ENCODE measurements at regions not wholly inside any gene's neighbourhood (a gene's known extent, or its start where the extent isn't known, plus 50 kb on each side); places are given as distances from the start of the nearest gene placed in this dataset.

- CTCF ChIA-PET, result interaction anchor here (0.6 kb wide), 1 partner anchor 663 kb away, joined by 3 read pairs; no protein-coding TSS in a partner anchor
- H3K27ac Mint-ChIP-seq, result no peak overlapping the region
- POLR2A ChIA-PET, result no interaction called here
- H3K36me3 Mint-ChIP-seq (ENCODE audit: low read depth), result no peaks in the 10 kb centered on the region
- H3K9me3 Mint-ChIP-seq, result no peaks in the 10 kb centered on the region
- H3K27me3 Mint-ChIP-seq, result peaks cover 17% of the 10 kb centered on the region
- H3K4me3 Mint-ChIP-seq, result no peak overlapping the region
- DNase-seq, result no peak
- peaks cover 2% of the 10 kb centered on the region for H3K4me1 Mint-ChIP-seq
These were observed 217.8 kb upstream of the ATP5MC3 start for GRCh38 chr2:175399326-175399725.

GRCh38 chr2:175398848-175399247 is 217.3 kb upstream of the ATP5MC3 start:
- Mint-ChIP-seq H3K27me3 (peaks cover 15% of the 10 kb centered on the region), H3K27ac (no peak overlapping the region), H3K4me3 (no peak overlapping the region), H3K4me1 (no peaks in the 10 kb centered on the region), H3K9me3 (no peaks in the 10 kb centered on the region), H3K36me3 (ENCODE audit: low read depth) (no peaks in the 10 kb centered on the region)
- ChIA-PET CTCF (no interaction called here), POLR2A (no interaction called here)
- no peak for DNase-seq

- no peak overlapping the region for H3K4me3 Mint-ChIP-seq
- no peaks in the 10 kb centered on the region for H3K36me3 Mint-ChIP-seq (ENCODE audit: low read depth)
- peaks cover 12% of the 10 kb centered on the region for H3K27me3 Mint-ChIP-seq
- no peaks in the 10 kb centered on the region for H3K4me1 Mint-ChIP-seq
- DNase-seq, result no peak
- H3K9me3 Mint-ChIP-seq, result no peaks in the 10 kb centered on the region
- ChIA-PET POLR2A (no interaction called here), CTCF (no interaction called here)
- H3K27ac Mint-ChIP-seq, result no peak overlapping the region
These were observed 215.2 kb upstream of the ATP5MC3 start for GRCh38 chr2:175396696-175397095.

- Mint-ChIP-seq H3K4me3 (no peak overlapping the region), H3K36me3 (ENCODE audit: low read depth) (no peaks in the 10 kb centered on the region), H3K4me1 (no peaks in the 10 kb centered on the region), H3K27me3 (peaks cover 23% of the 10 kb centered on the region), H3K27ac (no peak overlapping the region), H3K9me3 (no peaks in the 10 kb centered on the region)
- no peak for DNase-seq
- CTCF ChIA-PET, result no interaction called here
- POLR2A ChIA-PET, result no interaction called here
These were observed 212.3 kb upstream of the ATP5MC3 start for GRCh38 chr2:175393851-175394250.

- H3K4me3 Mint-ChIP-seq, result no peak overlapping the region
- ChIA-PET CTCF (no interaction called here), POLR2A (no interaction called here)
- no peak for DNase-seq
- H3K27me3 Mint-ChIP-seq, result peaks cover 4% of the 10 kb centered on the region
- H3K4me1 Mint-ChIP-seq, result no peaks in the 10 kb centered on the region
- H3K27ac Mint-ChIP-seq, result no peak overlapping the region
- H3K36me3 Mint-ChIP-seq (ENCODE audit: low read depth), result no peaks in the 10 kb centered on the region
- peaks cover 18% of the 10 kb centered on the region for H3K9me3 Mint-ChIP-seq
These were observed 201.8 kb upstream of the ATP5MC3 start for GRCh38 chr2:175383286-175383685.

GRCh38 chr2:175373729-175374128 is 192.2 kb upstream of the ATP5MC3 start:
- H3K4me3 Mint-ChIP-seq, result no peak overlapping the region
- H3K27ac Mint-ChIP-seq, result no peak overlapping the region
- POLR2A ChIA-PET, result no interaction called here
- no peaks in the 10 kb centered on the region for H3K36me3 Mint-ChIP-seq (ENCODE audit: low read depth)
- no peaks in the 10 kb centered on the region for H3K4me1 Mint-ChIP-seq
- no peak for DNase-seq
- peaks cover 15% of the 10 kb centered on the region for H3K27me3 Mint-ChIP-seq
- CTCF ChIA-PET, result no interaction called here
- no peaks in the 10 kb centered on the region for H3K9me3 Mint-ChIP-seq

- no peaks in the 10 kb centered on the region for H3K36me3 Mint-ChIP-seq (ENCODE audit: low read depth)
- no peak overlapping the region for H3K4me3 Mint-ChIP-seq
- no peak overlapping the region for H3K27ac Mint-ChIP-seq
- POLR2A ChIA-PET, result no interaction called here
- no peak for DNase-seq
- CTCF ChIA-PET, result no interaction called here
- no peaks in the 10 kb centered on the region for H3K9me3 Mint-ChIP-seq
- no peaks in the 10 kb centered on the region for H3K4me1 Mint-ChIP-seq
- H3K27me3 Mint-ChIP-seq, result peaks cover 15% of the 10 kb centered on the region
These were observed 191.5 kb upstream of the ATP5MC3 start for GRCh38 chr2:175372704-175373701.

GRCh38 chr2:175371378-175371777 is 189.9 kb upstream of the ATP5MC3 start:
- no peaks in the 10 kb centered on the region for H3K9me3 Mint-ChIP-seq
- no peak overlapping the region for H3K4me3 Mint-ChIP-seq
- no peak overlapping the region for H3K27ac Mint-ChIP-seq
- peaks cover 15% of the 10 kb centered on the region for H3K27me3 Mint-ChIP-seq
- no peaks in the 10 kb centered on the region for H3K4me1 Mint-ChIP-seq
- ChIA-PET CTCF (no interaction called here), POLR2A (no interaction called here)
- H3K36me3 Mint-ChIP-seq (ENCODE audit: low read depth), result no peaks in the 10 kb centered on the region
- DNase-seq, result no peak

GRCh38 chr2:175366815-175367214 is 185.3 kb upstream of the ATP5MC3 start:
- CTCF ChIA-PET, result no interaction called here
- Mint-ChIP-seq H3K27ac (no peak overlapping the region), H3K4me1 (no peaks in the 10 kb centered on the region), H3K27me3 (peaks cover 30% of the 10 kb centered on the region), H3K4me3 (no peak overlapping the region), H3K36me3 (ENCODE audit: low read depth) (no peaks in the 10 kb centered on the region), H3K9me3 (no peaks in the 10 kb centered on the region)
- DNase-seq, result peak; percentile 40
- POLR2A ChIA-PET, result no interaction called here

GRCh38 chr2:175363699-175364098 is 182.2 kb upstream of the ATP5MC3 start:
- ChIA-PET CTCF (interaction anchor here (1.3 to 1.4 kb wide), 2 partner anchors 12 to 734 kb away, joined by 3 to 4 read pairs; no protein-coding TSS in a partner anchor), POLR2A (no interaction called here)
- no peak overlapping the region for H3K4me3 Mint-ChIP-seq
- no peak overlapping the region for H3K27ac Mint-ChIP-seq
- no peaks in the 10 kb centered on the region for H3K4me1 Mint-ChIP-seq
- H3K27me3 Mint-ChIP-seq, result peaks cover 33% of the 10 kb centered on the region
- DNase-seq, result no peak
- no peaks in the 10 kb centered on the region for H3K36me3 Mint-ChIP-seq (ENCODE audit: low read depth)
- H3K9me3 Mint-ChIP-seq, result no peaks in the 10 kb centered on the region

GRCh38 chr2:175362331-175362730 is 180.8 kb upstream of the ATP5MC3 start:
- Mint-ChIP-seq H3K27me3 (peaks cover 33% of the 10 kb centered on the region), H3K9me3 (no peaks in the 10 kb centered on the region), H3K27ac (no peak overlapping the region), H3K36me3 (ENCODE audit: low read depth) (no peaks in the 10 kb centered on the region), H3K4me1 (no peaks in the 10 kb centered on the region), H3K4me3 (no peak overlapping the region)
- ChIA-PET CTCF (no interaction called here), POLR2A (no interaction called here)
- no peak for DNase-seq

- H3K36me3 Mint-ChIP-seq (ENCODE audit: low read depth), result no peaks in the 10 kb centered on the region
- ChIA-PET POLR2A (no interaction called here), CTCF (no interaction called here)
- no peak overlapping the region for H3K27ac Mint-ChIP-seq
- no peak for DNase-seq
- peaks cover 24% of the 10 kb centered on the region for H3K27me3 Mint-ChIP-seq
- H3K9me3 Mint-ChIP-seq, result no peaks in the 10 kb centered on the region
- no peaks in the 10 kb centered on the region for H3K4me1 Mint-ChIP-seq
- H3K4me3 Mint-ChIP-seq, result no peak overlapping the region
These were observed 178.2 kb upstream of the ATP5MC3 start for GRCh38 chr2:175359710-175360109.

GRCh38 chr2:175356901-175357300 is 175.4 kb upstream of the ATP5MC3 start:
- peaks cover 22% of the 10 kb centered on the region for H3K27me3 Mint-ChIP-seq
- no peak overlapping the region for H3K4me3 Mint-ChIP-seq
- no peak overlapping the region for H3K27ac Mint-ChIP-seq
- DNase-seq, result no peak
- ChIA-PET CTCF (no interaction called here), POLR2A (no interaction called here)
- H3K9me3 Mint-ChIP-seq, result no peaks in the 10 kb centered on the region
- H3K4me1 Mint-ChIP-seq, result no peaks in the 10 kb centered on the region
- H3K36me3 Mint-ChIP-seq (ENCODE audit: low read depth), result no peaks in the 10 kb centered on the region

GRCh38 chr2:175355246-175355645 is 173.7 kb upstream of the ATP5MC3 start:
- POLR2A ChIA-PET, result no interaction called here
- DNase-seq, result no peak
- no peaks in the 10 kb centered on the region for H3K36me3 Mint-ChIP-seq (ENCODE audit: low read depth)
- H3K9me3 Mint-ChIP-seq, result no peaks in the 10 kb centered on the region
- CTCF ChIA-PET, result no interaction called here
- H3K27me3 Mint-ChIP-seq, result peaks cover 24% of the 10 kb centered on the region
- H3K27ac Mint-ChIP-seq, result no peak overlapping the region
- H3K4me3 Mint-ChIP-seq, result no peak overlapping the region
- H3K4me1 Mint-ChIP-seq, result no peaks in the 10 kb centered on the region

Measured in activated CD4-positive, alpha-beta T cell treated with anti-CD3 and anti-CD28 coated beads, Interleukin-2, amount 10 ng/mL, durations not matched to agents 7 days and 5 days (primary cell).